Vagina (tissue), 2 donors: ENCODE measurements at regions not wholly inside any gene's neighbourhood (a gene's known extent, or its start where the extent isn't known, plus 50 kb on each side); places are given as distances from the start of the nearest gene placed in this dataset.

Experiments
- POLR2A ChIP-seq, 2 donors: fragments of 450-650 bp; IDR thresholded peaks; one replicate each; pipeline ENCODE4 v1.6.1; 2017; ENCODE audit warnings: antibody characterized with exemption in 2 of 2, mild to moderate bottlenecking in 2 of 2, moderate library complexity in 2 of 2
- POLR2AphosphoS5 ChIP-seq, 2 donors: sonication (generic); formaldehyde crosslinking; IDR thresholded peaks; one replicate each; pipeline ENCODE4 v1.9.0; 2017; ENCODE audit warnings: antibody characterized with exemption in 2 of 2, mild to moderate bottlenecking in 2 of 2, low read depth in 1 of 2; ENCODE audit not compliant: insufficient read depth in 1 of 2
- TF ChIP-seq, protein P1 (sequence below), 3 experiments: fragments of 450-650 bp in 2 of 3; fragments of 200-600 bp in 1 of 3; sonication (generic) in 1 of 3; IDR thresholded peaks; one replicate each; pipeline ENCODE4 v1.5.1; 2017 to 2019; ENCODE audit warnings: antibody characterized with exemption in 3 of 3, mild to moderate bottlenecking in 2 of 3, moderate library complexity in 2 of 3

DNA sequence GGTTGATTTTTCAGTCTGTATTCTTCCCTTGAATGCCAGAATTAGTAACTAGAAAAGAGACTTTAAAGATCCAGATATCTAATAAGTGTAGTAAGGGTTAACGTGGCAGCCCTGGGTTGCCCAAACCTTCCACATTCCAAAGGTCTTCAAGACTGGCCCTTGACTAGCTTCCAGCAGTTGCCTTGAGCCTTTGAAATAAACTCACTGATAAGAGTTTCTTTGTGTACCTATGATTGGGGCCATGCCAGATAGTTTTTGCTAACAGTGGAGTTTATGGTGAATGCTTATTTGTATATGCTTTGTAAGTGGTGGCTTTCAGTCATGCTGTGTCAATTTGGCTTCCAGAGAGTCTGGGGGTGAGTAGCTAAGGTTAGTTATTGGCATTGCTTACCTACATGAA is 722.3 kb downstream of the RNF144A start:
- TF ChIP-seq, protein P1, sequence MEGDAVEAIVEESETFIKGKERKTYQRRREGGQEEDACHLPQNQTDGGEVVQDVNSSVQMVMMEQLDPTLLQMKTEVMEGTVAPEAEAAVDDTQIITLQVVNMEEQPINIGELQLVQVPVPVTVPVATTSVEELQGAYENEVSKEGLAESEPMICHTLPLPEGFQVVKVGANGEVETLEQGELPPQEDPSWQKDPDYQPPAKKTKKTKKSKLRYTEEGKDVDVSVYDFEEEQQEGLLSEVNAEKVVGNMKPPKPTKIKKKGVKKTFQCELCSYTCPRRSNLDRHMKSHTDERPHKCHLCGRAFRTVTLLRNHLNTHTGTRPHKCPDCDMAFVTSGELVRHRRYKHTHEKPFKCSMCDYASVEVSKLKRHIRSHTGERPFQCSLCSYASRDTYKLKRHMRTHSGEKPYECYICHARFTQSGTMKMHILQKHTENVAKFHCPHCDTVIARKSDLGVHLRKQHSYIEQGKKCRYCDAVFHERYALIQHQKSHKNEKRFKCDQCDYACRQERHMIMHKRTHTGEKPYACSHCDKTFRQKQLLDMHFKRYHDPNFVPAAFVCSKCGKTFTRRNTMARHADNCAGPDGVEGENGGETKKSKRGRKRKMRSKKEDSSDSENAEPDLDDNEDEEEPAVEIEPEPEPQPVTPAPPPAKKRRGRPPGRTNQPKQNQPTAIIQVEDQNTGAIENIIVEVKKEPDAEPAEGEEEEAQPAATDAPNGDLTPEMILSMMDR (IDR thresholded peaks at IDR 0.05), result no peak
- TF ChIP-seq POLR2A (IDR thresholded peaks at IDR 0.05) (no peak), POLR2AphosphoS5 (IDR thresholded peaks at IDR 0.05; ENCODE audit: insufficient read depth in 1 of 2, low read depth in 1 of 2) (no peak)
